Osteoblast (primary cell): ENCODE measurements at regions not wholly inside any gene's neighbourhood (a gene's known extent, or its start where the extent isn't known, plus 50 kb on each side); places are given as distances from the start of the nearest gene placed in this dataset.
A peak's percentile ranks its signal among the peaks of the same experiment; 100 is the strongest.

Experiments used
- DNase-seq: peaks from one replicate; pipeline ENCODE4 v3.0.0; 2011; ENCODE audit warnings: low spot score, mixed read lengths; ENCODE audit not compliant: insufficient read length; ENCODE audit errors: missing footprints
- H2AFZ ChIP-seq: 2 replicates; pipeline ENCODE4 v1.6.0; 2011; ENCODE audit warnings: mild to moderate bottlenecking, low read length
- H3K27ac ChIP-seq: 2 replicates; pipeline ENCODE4 v1.5.1; 2011; ENCODE audit warnings: mild to moderate bottlenecking, low read depth, low read length, moderate library complexity
- H3K27me3 ChIP-seq: 2 replicates; pipeline ENCODE4 v1.6.0; 2012; ENCODE audit warnings: mild to moderate bottlenecking, control low read depth, inconsistent platforms, low read length, moderate library complexity; ENCODE audit not compliant: insufficient read depth
- H3K36me3 ChIP-seq: 2 replicates; pipeline ENCODE4 v1.5.1; 2011; ENCODE audit warnings: mild to moderate bottlenecking, low read length, control low read depth, moderate library complexity; ENCODE audit not compliant: insufficient read depth
- H3K4me1 ChIP-seq: 2 replicates; pipeline ENCODE4 v1.5.1; 2011; ENCODE audit warnings: mild to moderate bottlenecking, low read length, control low read depth, moderate library complexity; ENCODE audit not compliant: insufficient read depth
- H3K4me2 ChIP-seq: 2 replicates; pipeline ENCODE4 v1.6.0; 2011; ENCODE audit warnings: mild to moderate bottlenecking, low read length; ENCODE audit not compliant: insufficient read depth
- H3K4me3 ChIP-seq: fragments of 200-600 bp; sonication (generic); 3 replicates; pipeline ENCODE4 v1.5.1; 2012; ENCODE audit warnings: mild to moderate bottlenecking, low read length, inconsistent platforms; ENCODE audit not compliant: insufficient read depth
- H3K79me2 ChIP-seq: 2 replicates; pipeline ENCODE4 v1.6.0; 2012; ENCODE audit warnings: mild to moderate bottlenecking, low read length, control low read depth, inconsistent platforms; ENCODE audit not compliant: insufficient read depth
- H3K9me3 ChIP-seq: 2 replicates; pipeline ENCODE4 v1.5.1; 2011; ENCODE audit warnings: low read depth, low read length, control low read depth
- H4K20me1 ChIP-seq: 2 replicates; pipeline ENCODE4 v1.6.0; 2012; ENCODE audit warnings: mild to moderate bottlenecking, low read length, control low read depth; ENCODE audit not compliant: insufficient read depth
- CTCF ChIP-seq: IDR thresholded peaks from 2 replicates; pipeline ENCODE4 v1.5.1; 2011; ENCODE audit warnings: mild to moderate bottlenecking, low read depth, low read length, moderate library complexity; ENCODE audit errors: extremely low read depth

- H3K4me2 ChIP-seq: no peak overlapping the region
- H3K27me3 ChIP-seq: no peaks in the 10 kb centered on the region
- H3K4me1 ChIP-seq: no peaks in the 10 kb centered on the region
- DNase-seq: no peak
- no peak overlapping the region for H3K27ac ChIP-seq
- H4K20me1 ChIP-seq: no peaks in the 10 kb centered on the region
- no peak overlapping the region for H3K4me3 ChIP-seq
- H3K9me3 ChIP-seq: no peaks in the 10 kb centered on the region
- no peak for TF ChIP-seq CTCF
- no peak overlapping the region for H2AFZ ChIP-seq
- H3K36me3 ChIP-seq: no peaks in the 10 kb centered on the region
- H3K79me2 ChIP-seq: no peaks in the 10 kb centered on the region
These were observed 121.4 kb upstream of the RAP1B start for GRCh38 chr12:68489273-68489672.

- TF ChIP-seq CTCF: no peak
- no peak overlapping the region for H3K4me2 ChIP-seq
These were observed 120.2 kb upstream of the RAP1B start for GRCh38 chr12:68490476-68490875.

GRCh38 chr12:68491204-68491960 lies 119.3 kb upstream of the RAP1B start:
- no peaks in the 10 kb centered on the region for H4K20me1 ChIP-seq
- no peak for DNase-seq
- H3K79me2 ChIP-seq: no peaks in the 10 kb centered on the region
- no peak overlapping the region for H3K4me3 ChIP-seq
- peaks cover 9% of the 10 kb centered on the region for H3K4me1 ChIP-seq
- no peaks in the 10 kb centered on the region for H3K36me3 ChIP-seq
- H3K4me2 ChIP-seq: no peak overlapping the region
- no peak overlapping the region for H3K27ac ChIP-seq
- TF ChIP-seq CTCF: no peak
- H3K27me3 ChIP-seq: no peaks in the 10 kb centered on the region
- H3K9me3 ChIP-seq: no peaks in the 10 kb centered on the region
- H2AFZ ChIP-seq: no peak overlapping the region

More at GRCh38 chr12:68490476-68490875, 120.2 kb upstream of the RAP1B start:
- Histone ChIP-seq H3K36me3 (no peaks in the 10 kb centered on the region), H3K4me1 (peaks cover 3% of the 10 kb centered on the region), H3K79me2 (no peaks in the 10 kb centered on the region), H4K20me1 (no peaks in the 10 kb centered on the region), H3K4me3 (no peak overlapping the region), H3K9me3 (no peaks in the 10 kb centered on the region), H3K27ac (no peak overlapping the region), H3K27me3 (no peaks in the 10 kb centered on the region), H2AFZ (peak overlapping the region; percentile 52)
- DNase-seq: no peak

GRCh38 chr12:68495336-68496070 lies 115.2 kb upstream of the RAP1B start:
- DNase-seq: no peak
- Histone ChIP-seq H3K4me3 (no peak overlapping the region), H2AFZ (peak overlapping the region; percentile 32), H3K79me2 (no peaks in the 10 kb centered on the region), H3K36me3 (no peaks in the 10 kb centered on the region), H4K20me1 (no peaks in the 10 kb centered on the region), H3K9me3 (no peaks in the 10 kb centered on the region), H3K27ac (peak overlapping the region; percentile 32), H3K27me3 (no peaks in the 10 kb centered on the region), H3K4me2 (no peak overlapping the region), H3K4me1 (peaks cover 31% of the 10 kb centered on the region)
- no peak for TF ChIP-seq CTCF
